ENCODE measurements at regions not wholly inside any gene's neighbourhood (a gene's known extent, or its start where the extent isn't known, plus 50 kb on each side); places are given as distances from the start of the nearest gene placed in this dataset.

DNA sequence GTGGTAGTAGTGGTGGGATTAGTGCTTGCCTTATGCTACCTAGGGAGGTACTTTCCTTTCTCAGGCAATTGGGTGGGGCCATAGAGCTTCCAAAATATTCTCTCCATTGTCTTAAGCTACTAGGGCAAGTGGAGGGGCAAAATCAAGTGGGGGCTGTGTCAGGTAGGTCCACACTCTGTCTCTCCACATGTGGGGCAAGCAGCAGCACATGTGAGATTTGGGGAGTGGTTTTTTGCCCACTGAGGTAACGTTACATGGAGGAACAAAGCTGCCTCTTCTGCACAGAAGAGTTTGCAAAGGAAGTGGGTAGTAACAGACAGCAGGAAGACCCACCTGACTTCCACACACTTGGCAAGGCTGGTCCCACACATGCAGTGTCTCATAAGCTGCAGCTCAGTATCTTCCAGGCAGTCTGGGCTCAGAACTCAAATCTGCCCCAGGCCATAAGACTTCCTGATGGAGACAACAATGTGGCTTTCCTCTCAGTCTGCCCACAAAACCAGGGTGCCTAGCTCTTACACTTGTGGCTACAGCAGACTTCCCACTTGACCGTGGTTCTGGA is 1581.5 kb upstream of the PCDH20 start:
- Histone ChIP-seq H3K9me3 (ENCODE audit: control insufficient read depth, low read length) (no peaks in the 10 kb centered on the region), H3K4me1 (no peaks in the 10 kb centered on the region), H3K36me3 (ENCODE audit: control insufficient read depth, insufficient read depth, low read length) (no peaks in the 10 kb centered on the region), H3K4me2 (ENCODE audit: low read length) (no peak overlapping the region), H3K9ac (no peak overlapping the region), H2AFZ (no peak overlapping the region), H3K4me3 (ENCODE audit: low read depth, low read length) (no peak overlapping the region), H3K27me3 (ENCODE audit: control insufficient read depth, insufficient read depth, low read length) (no peaks in the 10 kb centered on the region), H3K79me2 (no peaks in the 10 kb centered on the region), H3K27ac (no peak overlapping the region)
- TF ChIP-seq, protein P1, sequence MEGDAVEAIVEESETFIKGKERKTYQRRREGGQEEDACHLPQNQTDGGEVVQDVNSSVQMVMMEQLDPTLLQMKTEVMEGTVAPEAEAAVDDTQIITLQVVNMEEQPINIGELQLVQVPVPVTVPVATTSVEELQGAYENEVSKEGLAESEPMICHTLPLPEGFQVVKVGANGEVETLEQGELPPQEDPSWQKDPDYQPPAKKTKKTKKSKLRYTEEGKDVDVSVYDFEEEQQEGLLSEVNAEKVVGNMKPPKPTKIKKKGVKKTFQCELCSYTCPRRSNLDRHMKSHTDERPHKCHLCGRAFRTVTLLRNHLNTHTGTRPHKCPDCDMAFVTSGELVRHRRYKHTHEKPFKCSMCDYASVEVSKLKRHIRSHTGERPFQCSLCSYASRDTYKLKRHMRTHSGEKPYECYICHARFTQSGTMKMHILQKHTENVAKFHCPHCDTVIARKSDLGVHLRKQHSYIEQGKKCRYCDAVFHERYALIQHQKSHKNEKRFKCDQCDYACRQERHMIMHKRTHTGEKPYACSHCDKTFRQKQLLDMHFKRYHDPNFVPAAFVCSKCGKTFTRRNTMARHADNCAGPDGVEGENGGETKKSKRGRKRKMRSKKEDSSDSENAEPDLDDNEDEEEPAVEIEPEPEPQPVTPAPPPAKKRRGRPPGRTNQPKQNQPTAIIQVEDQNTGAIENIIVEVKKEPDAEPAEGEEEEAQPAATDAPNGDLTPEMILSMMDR (IDR thresholded peaks at IDR 0.05): no peak

DNA sequence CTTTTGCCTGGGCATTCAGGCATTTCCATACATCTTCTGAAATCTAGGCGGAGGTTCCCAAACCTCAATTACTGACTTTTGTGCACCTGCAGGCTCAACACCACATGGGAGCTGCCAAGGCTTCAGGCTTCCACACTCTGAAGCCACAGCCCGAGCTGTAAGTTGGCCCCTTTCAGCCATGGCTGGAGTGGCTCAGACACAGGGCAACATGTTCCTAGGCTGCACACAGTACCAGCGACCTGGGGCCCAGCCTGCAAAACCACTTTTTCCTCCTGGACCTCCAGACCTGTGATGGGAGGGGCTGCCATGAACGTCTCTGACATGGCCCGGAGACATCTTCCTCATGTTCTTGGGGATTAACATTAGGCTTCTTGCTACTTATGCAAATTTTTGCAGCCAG is 1558.2 kb upstream of the PCDH20 start:
- no peak overlapping the region for H3K27ac ChIP-seq
- no peaks in the 10 kb centered on the region for H3K36me3 ChIP-seq (ENCODE audit: control insufficient read depth, insufficient read depth, low read length)
- no peaks in the 10 kb centered on the region for H3K4me1 ChIP-seq
- no peaks in the 10 kb centered on the region for H3K27me3 ChIP-seq (ENCODE audit: control insufficient read depth, insufficient read depth, low read length)
- no peaks in the 10 kb centered on the region for H3K9me3 ChIP-seq (ENCODE audit: control insufficient read depth, low read length)
- H3K79me2 ChIP-seq: no peaks in the 10 kb centered on the region
- TF ChIP-seq, protein P1 (IDR thresholded peaks at IDR 0.05): no peak
- H3K4me2 ChIP-seq (ENCODE audit: low read length): no peak overlapping the region
- no peak overlapping the region for H3K4me3 ChIP-seq (ENCODE audit: low read depth, low read length)
- no peak overlapping the region for H2AFZ ChIP-seq
- H3K9ac ChIP-seq: no peak overlapping the region

DNA sequence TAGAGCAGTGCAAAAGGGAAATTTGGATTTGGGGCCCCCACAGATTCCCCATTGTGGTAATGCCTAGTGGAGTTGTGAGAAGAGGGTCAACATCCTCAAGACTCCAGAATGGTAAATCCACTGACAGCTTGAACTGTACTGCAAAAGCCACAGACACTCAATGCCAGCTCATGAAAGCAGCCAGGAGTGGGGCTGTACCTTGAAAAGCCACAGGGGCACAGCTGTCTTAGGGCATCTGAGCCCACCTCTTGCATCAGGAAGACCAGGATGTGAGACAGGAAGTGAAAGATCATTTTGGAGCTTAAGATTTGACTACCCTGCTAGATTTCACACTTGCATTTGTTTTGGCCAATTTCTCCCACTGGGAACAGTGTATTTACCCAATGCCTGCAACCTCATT is 1548.9 kb upstream of the PCDH20 start:
- no peaks in the 10 kb centered on the region for H3K4me1 ChIP-seq
- H3K27ac ChIP-seq: no peak overlapping the region
- no peaks in the 10 kb centered on the region for H3K9me3 ChIP-seq (ENCODE audit: control insufficient read depth, low read length)
- H3K79me2 ChIP-seq: no peaks in the 10 kb centered on the region
- H3K4me3 ChIP-seq (ENCODE audit: low read depth, low read length): no peak overlapping the region
- no peak overlapping the region for H3K4me2 ChIP-seq (ENCODE audit: low read length)
- no peaks in the 10 kb centered on the region for H3K27me3 ChIP-seq (ENCODE audit: control insufficient read depth, insufficient read depth, low read length)
- no peak overlapping the region for H3K9ac ChIP-seq
- no peaks in the 10 kb centered on the region for H3K36me3 ChIP-seq (ENCODE audit: control insufficient read depth, insufficient read depth, low read length)
- TF ChIP-seq, protein P1 (IDR thresholded peaks at IDR 0.05): no peak
- no peak overlapping the region for H2AFZ ChIP-seq

DNA sequence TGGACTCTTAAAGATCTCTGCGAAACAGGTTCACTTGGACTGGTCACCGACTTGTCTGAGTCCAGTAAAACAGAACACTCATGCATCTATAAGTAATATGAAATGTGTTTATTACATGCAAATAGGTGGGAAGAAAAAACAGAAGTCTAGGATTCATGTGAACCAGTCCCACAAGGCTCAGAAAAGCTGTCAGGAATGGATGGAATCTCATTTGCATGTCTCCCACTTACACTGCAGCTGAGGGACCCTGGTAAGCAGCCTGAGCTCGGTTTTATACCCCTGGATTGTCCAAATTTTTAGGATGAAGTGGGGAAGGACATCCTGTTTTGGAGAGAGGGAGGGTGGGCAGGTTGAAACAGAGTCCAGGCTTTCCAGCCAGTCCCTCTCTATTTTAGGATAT is 1545.1 kb upstream of the PCDH20 start:
- Histone ChIP-seq H3K27me3 (ENCODE audit: control insufficient read depth, insufficient read depth, low read length) (no peaks in the 10 kb centered on the region), H3K36me3 (ENCODE audit: control insufficient read depth, insufficient read depth, low read length) (no peaks in the 10 kb centered on the region), H3K9ac (no peak overlapping the region), H3K4me3 (ENCODE audit: low read depth, low read length) (no peak overlapping the region), H3K79me2 (no peaks in the 10 kb centered on the region), H3K27ac (no peak overlapping the region), H3K4me1 (no peaks in the 10 kb centered on the region), H2AFZ (no peak overlapping the region), H3K4me2 (ENCODE audit: low read length) (no peak overlapping the region), H3K9me3 (ENCODE audit: control insufficient read depth, low read length) (no peaks in the 10 kb centered on the region)
- TF ChIP-seq, protein P1 (IDR thresholded peaks at IDR 0.05): no peak

DNA sequence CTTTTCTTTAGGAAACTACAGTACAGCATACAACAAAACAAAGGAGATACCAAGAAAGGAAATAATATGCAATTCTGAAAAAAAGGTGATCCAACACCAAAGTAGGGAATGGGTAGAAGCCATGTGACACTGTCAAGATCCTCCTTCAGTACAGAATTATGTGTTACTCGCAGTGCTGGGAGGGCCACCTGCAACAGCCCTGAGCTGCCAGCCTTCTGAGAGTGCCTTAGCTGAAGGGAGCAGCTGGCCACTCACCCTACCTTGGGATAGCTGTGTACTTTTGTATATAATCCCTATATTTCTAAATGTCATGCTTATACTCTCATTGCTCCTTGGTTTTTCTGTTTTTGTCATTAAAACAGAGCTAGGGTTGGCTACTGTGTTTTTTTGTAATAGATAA is 1518.2 kb upstream of the PCDH20 start:
- no peak overlapping the region for H3K4me3 ChIP-seq (ENCODE audit: low read depth, low read length)
- no peaks in the 10 kb centered on the region for H3K36me3 ChIP-seq (ENCODE audit: control insufficient read depth, insufficient read depth, low read length)
- TF ChIP-seq, protein P1 (IDR thresholded peaks at IDR 0.05): no peak
- no peaks in the 10 kb centered on the region for H3K79me2 ChIP-seq
- no peak overlapping the region for H3K9ac ChIP-seq
- H3K27me3 ChIP-seq (ENCODE audit: control insufficient read depth, insufficient read depth, low read length): no peaks in the 10 kb centered on the region
- H2AFZ ChIP-seq: no peak overlapping the region
- no peak overlapping the region for H3K4me2 ChIP-seq (ENCODE audit: low read length)
- H3K27ac ChIP-seq: no peak overlapping the region
- no peaks in the 10 kb centered on the region for H3K9me3 ChIP-seq (ENCODE audit: control insufficient read depth, low read length)
- no peaks in the 10 kb centered on the region for H3K4me1 ChIP-seq

Data from parathyroid adenoma (tissue), 2 donors.